GM06990 (cell line): ENCODE measurements at regions not wholly inside any gene's neighbourhood (a gene's known extent, or its start where the extent isn't known, plus 50 kb on each side); places are given as distances from the start of the nearest gene placed in this dataset.

Source experiments
- DNase-seq: peaks from one replicate; pipeline ENCODE4 v3.0.0-alpha.2; 2011; ENCODE audit not compliant: insufficient read length; ENCODE audit errors: extremely low read depth
- H3K27me3 ChIP-seq: replicated peaks from 2 replicates; pipeline ENCODE4 v1.6.0; 2011; ENCODE audit warnings: low read length; ENCODE audit not compliant: control insufficient read depth, insufficient read depth
- H3K36me3 ChIP-seq: 2 replicates; pipeline ENCODE4 v1.5.1; 2011; ENCODE audit warnings: low read length; ENCODE audit not compliant: control insufficient read depth, insufficient read depth
- H3K4me3 ChIP-seq: replicated peaks from 2 replicates; pipeline ENCODE4 v1.5.1; 2011; ENCODE audit warnings: low read depth, mild to moderate bottlenecking, control low read depth, low read length
- TF ChIP-seq, protein P1 (sequence below): IDR thresholded peaks from 2 replicates; pipeline ENCODE4 v1.5.1; 2011; ENCODE audit warnings: low read length, control low read depth, mild to moderate bottlenecking, inconsistent platforms; ENCODE audit not compliant: insufficient read depth, poor library complexity, severe bottlenecking

DNA sequence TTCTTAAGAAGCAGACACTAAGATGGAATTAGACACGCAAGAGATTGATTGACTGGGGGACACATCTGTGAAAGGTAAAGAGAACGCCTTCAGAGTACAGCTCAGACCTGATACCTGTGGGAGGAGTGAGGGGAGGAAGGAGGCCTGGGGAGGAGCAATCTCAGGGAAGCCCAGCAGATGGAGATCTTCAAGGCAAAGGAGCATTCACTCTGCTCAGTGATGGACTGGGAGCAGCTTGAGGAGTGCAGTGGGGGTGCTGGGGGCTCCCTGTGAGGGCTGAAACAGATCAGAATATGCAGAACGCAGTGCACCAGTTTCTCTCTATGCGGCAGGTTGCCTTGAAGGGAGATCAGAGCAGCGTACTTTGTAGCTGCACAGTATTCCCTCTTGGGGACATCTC lies 103.7 kb upstream of the ATP8B1 start:
- H3K4me3 ChIP-seq = no peak overlapping the region
- H3K27me3 ChIP-seq = peaks cover 2% of the 10 kb centered on the region
- H3K36me3 ChIP-seq = no peaks in the 10 kb centered on the region
- DNase-seq = no peak
- TF ChIP-seq, protein P1, sequence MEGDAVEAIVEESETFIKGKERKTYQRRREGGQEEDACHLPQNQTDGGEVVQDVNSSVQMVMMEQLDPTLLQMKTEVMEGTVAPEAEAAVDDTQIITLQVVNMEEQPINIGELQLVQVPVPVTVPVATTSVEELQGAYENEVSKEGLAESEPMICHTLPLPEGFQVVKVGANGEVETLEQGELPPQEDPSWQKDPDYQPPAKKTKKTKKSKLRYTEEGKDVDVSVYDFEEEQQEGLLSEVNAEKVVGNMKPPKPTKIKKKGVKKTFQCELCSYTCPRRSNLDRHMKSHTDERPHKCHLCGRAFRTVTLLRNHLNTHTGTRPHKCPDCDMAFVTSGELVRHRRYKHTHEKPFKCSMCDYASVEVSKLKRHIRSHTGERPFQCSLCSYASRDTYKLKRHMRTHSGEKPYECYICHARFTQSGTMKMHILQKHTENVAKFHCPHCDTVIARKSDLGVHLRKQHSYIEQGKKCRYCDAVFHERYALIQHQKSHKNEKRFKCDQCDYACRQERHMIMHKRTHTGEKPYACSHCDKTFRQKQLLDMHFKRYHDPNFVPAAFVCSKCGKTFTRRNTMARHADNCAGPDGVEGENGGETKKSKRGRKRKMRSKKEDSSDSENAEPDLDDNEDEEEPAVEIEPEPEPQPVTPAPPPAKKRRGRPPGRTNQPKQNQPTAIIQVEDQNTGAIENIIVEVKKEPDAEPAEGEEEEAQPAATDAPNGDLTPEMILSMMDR = peak; percentile 9

DNA sequence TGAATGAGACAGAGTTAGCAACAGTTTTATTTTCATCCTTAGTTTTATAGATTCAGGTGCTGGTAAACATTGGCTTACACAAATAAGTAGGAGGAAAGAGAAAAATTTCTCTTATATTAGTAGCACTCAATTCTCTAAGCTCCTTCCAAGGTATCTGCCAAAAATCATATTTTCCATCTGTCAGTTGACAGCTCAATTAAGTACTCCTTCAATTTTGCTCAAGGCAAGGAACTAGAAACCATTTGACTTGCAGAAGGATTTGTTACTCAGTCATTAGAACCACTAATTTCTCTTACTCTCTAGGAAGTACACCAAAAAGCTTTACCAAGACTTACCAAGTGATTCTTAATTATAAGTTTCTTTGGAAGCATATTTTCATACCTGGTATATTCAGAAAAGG lies 101.4 kb upstream of the ATP8B1 start:
- H3K27me3 ChIP-seq = peaks cover 2% of the 10 kb centered on the region
- H3K4me3 ChIP-seq = no peak overlapping the region
- H3K36me3 ChIP-seq = no peaks in the 10 kb centered on the region
- TF ChIP-seq, protein P1 = no peak
- no peak for DNase-seq

DNA sequence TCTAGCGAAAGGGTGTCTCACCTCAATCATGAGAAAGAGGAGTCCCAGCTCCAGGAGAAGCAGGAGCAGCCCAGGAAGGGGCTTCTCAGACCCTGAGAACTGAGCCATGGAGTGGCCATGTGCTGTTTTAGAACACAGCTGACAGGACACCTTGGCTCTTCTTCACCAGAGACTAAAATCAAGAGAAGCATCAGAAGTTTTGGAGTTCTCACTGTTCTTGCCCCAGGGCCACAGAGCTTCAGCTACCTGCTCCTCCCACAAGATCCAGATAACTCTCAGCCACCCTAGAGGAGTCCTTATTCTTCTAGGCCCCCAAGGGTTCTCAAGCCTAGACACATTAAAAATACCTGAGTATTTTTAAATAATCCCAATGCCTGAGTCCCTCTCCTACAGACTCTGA lies 99.6 kb upstream of the ATP8B1 start:
- Histone ChIP-seq H3K36me3 (no peaks in the 10 kb centered on the region), H3K4me3 (no peak overlapping the region), H3K27me3 (peaks cover 2% of the 10 kb centered on the region)
- DNase-seq = no peak
- TF ChIP-seq, protein P1 = no peak

DNA sequence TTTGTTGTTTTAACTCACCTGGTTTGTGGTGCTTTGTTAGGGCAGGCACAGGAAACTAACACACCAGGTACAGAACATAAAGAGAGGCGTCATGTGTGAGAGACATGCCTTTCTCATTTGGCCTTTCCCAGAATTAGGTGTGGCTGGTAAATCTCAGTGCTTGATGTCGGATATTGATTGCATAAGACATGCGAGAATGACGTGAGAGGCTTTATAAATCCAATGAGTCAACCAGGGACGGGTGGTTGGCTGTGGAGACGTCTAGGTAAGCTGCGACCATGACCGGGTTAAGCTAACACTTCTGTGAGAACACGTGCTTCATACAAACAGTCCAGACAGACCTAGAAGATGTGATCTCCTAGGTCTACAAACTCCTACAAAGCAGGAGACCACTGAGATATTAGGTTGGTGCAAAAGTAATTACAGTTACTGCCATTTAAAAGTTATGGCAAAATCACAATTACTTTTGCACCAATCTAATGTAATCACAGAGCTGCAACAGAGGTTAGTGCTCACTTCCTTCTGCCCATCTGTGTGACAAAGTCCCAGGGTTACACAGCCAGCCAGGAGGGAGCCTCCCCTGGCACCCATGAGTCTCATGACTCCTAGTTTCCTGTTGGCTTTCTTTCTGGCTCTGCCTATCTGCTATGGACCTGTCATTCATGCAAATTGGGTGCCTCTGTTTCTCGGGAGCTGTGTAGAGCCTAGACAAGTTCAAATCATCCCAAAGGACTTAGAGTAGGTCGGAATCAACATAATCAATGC lies 98.9 kb upstream of the ATP8B1 start:
- DNase-seq = no peak
- H3K36me3 ChIP-seq = no peaks in the 10 kb centered on the region
- TF ChIP-seq, protein P1 = no peak
- peaks cover 1% of the 10 kb centered on the region for H3K27me3 ChIP-seq
- no peak overlapping the region for H3K4me3 ChIP-seq

DNA sequence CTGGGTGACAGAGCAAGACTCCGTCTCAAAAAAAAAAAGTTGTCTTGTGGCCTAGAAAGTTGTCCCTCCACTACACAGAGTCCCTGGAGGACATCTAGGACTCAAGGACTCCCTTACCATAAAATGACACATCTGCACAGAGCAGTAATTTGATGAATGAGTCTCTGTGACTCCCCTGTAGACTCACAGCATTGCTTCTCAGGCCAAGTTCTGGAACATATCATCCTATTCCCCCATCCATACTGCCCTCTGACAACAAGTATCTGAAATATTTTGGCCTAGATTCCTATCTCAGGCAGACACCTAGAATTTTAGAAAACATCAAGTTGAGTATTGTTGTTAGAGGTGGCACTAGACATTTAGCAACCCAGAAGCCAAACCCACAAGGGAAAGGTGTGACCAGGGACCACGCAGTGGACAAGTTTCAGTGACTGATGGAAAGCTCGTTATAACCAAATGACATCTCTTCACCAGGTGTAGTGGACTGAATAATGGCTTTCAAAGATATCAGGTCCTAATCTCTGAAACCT lies 97.9 kb upstream of the ATP8B1 start:
- no peak overlapping the region for H3K4me3 ChIP-seq
- TF ChIP-seq, protein P1 = no peak
- DNase-seq = no peak

More for the DNA sequence above, 97.9 kb upstream of the ATP8B1 start:
- Histone ChIP-seq H3K36me3 (no peaks in the 10 kb centered on the region), H3K27me3 (no peaks in the 10 kb centered on the region)
